ENCODE measurements at regions not wholly inside any gene's neighbourhood (a gene's known extent, or its start where the extent isn't known, plus 50 kb on each side); places are given as distances from the start of the nearest gene placed in this dataset.

DNA sequence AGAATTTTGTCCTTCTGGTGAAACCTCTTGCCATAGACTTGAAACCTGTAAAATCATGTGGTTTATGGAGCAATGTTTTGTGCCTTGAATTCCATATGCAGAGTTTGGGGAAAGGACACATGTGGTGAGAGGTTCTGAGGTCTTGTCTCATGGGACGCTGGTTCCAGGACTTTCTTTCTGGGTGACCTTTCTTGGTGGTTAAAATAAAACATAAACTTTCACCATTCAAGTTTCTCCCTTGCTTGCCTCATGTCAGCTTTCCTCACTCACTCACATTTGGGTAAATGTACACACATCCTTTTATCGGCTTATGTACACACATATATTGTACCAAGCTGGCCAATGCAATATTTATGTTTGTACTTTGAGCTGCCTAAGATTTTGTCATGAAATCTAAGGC, 144.9 kb upstream of the CELF2 start:
- no peak for DNase-seq (ENCODE audit: low read depth, low spot score)

DNA sequence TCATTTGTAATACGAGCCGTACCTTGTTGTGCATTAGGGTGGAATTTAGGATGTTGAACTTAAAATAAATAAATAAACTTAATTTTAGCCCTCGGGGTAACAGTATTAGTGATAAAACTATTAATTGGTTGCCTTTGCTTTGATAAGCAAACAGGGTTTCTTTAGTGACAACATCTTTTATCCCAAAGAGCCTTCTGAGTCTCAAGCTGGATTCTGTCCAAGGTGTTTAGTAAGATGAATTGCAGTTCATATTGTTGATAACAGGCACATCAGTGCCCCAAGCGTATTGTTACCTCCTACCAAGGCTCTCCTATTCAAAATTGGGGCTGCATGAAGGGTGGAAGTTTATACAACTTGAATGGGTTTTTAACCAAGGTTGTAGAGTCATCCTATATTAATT, 144.4 kb upstream of the CELF2 start:
- no peak for DNase-seq (ENCODE audit: low read depth, low spot score)

DNA sequence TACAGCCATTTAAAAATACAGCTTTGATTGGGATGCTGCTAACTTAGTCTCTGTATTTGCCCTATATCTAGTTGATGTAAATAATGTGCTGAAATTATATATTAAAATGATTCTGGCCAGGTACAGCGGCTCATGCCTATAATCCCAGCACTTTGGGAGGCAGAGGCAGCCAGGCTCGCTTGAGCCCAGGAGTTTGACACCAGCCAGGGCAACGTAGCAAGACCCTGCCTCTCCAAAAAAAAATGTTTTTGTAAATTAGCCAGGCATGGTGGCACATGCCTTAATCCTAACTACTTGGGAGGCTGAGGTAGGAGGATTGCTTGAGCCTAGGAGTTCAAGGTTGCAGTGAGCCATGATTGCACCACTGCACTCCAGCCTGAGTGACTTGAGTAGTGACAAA, 143.8 kb upstream of the CELF2 start:
- no peak for DNase-seq (ENCODE audit: low read depth, low spot score)

DNA sequence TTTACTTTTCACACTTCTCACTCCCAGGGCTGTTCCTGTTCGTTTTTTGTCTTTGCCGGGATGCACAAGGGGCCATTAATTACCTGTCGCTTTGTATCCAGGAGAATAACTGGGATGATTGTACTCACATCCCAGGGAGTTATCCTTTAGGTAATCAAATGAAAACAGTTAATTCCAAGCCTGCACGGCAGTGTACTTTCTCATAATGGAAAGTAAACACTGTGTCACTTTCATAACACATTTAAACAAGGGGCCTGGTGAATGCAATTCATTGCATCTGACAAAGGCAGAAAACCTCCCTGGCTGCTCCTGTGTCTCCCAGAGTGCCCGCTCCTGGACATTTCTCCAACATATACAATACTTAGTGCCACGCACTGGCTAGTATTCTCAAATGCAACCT, 138.7 kb upstream of the CELF2 start:
- DNase-seq (ENCODE audit: low read depth, low spot score): no peak

DNA sequence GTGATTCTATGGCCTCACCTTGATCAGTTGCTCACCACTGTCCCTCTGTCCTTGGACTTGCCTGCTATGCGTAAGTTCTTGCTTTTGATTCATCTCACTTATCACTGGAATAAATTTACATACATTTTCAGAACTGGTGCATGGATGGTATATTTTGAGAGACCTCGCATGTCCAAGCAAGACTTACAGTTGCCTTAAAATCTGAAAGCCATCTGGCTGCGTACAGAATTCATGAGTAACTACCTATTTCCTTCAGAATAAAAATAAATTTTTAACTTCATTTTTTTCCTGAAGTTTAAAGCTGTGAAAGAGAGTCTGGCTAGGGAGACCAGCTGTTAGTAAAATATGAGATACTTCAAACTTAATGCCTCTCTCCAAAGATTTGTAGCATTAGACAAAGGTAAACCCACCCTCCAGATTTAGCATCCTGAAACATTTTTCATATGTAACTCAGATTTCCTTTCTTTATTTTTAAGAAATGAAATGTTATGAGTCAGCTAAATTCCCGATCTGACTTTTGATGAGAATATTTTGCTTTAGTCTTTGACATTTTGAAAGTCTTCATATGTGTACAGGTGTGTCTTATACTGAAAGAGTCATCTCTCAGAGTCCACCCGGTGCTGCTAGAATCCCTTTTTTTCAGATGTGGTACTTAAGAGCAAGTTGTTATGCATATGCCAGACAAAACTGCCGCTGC, 136.4 kb upstream of the CELF2 start:
- no peak for DNase-seq (ENCODE audit: low read depth, low spot score)

DNA sequence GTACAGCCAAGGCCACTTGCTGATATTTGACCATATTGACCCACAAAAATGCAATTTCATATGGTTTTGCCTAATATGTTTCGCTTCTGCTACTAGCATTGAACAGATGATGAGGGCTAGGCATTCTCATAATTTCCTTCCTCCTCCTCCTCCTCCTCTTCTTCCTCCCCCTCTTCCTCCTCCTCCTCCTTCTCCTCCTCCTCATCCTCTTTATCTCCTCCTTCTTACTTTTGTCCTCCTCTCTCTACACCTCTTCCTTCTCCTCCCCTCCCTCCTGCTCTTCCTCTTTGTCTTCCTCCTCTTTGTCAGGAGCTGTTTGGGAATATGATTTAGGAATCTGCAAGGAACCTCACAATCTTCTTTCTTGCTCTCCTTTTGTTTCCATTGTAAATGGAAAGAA, 133.9 kb upstream of the CELF2 start:
- no peak for DNase-seq (ENCODE audit: low read depth, low spot score)

DNA sequence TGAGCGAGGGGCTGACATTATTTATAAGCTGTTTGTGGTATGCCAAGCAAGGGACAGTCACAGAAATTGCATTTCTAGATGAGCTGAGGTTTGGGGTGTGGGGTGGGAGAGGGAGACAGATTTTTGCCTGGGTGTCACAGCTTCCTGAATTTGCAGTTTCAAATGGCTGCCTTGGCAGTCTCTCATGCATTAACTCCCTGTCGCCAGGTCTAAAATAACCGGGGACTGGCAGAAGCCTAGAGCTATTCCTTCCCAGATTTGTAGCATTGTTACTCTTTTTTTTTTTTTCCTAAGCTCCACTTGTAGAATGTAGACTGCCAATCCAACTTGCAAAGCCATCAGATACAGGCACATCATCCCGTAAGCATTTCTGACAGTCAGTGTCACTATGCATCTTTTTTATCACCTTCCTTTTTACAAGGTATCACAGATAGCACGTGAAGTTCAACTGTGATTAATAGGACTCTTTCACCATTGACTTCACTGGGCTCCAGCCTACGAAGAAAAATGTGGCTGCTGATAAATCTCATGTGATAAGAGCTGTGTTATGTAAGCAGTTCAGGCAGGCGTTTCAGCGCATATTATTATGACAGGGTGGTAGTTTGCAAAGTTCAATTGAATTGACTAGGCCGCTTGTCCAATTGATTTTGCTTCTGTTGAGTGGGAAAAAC, 130.7 kb upstream of the CELF2 start:
- DNase-seq (ENCODE audit: low read depth, low spot score): no peak

DNA sequence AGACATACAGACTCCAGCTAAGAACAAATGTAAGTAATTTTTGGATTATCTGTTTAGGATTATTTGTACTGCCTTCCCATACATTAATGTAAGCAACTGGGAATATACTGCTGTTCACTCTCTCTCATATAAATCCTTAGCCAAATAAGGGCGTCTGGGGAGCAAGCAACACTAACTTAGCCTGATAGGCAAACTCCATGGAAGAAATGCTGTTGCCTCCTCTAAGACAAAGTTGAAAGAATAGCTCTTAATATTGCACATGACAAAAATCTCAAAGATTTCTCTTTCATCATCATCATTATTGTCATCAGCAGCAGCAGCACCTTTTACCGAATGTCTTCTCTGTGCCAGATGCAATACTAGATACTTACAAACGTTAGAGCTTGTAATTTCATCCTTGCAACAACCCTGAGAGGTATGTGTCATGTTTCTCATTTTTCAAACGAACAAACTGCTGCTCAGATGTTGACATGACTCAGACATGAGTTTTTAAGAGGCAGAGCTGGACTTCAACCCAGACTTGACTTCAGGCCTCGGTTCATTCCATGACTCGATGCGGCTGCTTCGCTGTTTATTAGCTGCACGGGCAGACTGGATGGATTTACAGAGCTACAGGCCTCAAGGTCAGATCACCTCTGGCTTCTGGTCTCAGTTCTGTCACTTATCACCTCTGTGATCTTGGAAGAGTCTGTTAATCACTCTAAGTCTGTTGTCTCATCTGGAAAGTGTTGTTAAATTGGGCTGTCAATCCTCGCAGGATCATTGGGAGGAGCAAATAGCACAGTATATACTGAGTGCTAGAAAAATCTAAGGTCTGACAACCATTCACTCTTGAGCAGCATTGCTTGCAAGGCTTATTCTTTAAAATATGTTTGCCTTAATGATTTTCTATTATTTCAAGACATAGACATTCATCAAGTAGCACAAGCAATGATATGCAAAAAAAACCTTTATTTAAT, 126.3 kb upstream of the CELF2 start:
- no peak for DNase-seq (ENCODE audit: low read depth, low spot score)

DNA sequence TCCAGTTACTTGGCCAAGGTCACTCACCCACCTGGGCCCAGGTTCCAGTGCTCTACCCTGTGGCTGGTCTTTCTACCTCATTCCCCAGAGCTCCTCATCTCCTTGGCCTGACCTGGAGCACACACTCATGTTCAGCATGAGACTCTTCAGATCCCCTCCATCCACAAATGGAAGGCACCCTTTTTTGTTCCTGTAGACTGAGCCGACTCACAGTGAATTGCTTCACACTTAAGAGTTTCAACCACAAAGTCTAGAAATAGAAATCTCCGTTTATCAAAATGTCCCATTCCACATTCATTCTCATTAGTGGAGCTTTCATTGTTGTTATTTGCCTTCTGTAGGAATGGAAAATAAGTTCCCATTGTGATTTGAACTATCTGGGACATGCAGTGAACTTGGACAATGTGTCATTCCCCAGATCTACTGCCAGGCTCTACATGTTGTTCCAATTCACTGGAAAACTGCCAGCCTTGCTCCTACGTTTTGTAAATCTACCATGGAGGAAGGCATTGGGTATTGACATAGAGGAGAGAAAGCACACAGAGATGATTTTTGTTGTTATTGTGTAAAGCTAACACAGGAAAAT, 125.3 kb upstream of the CELF2 start:
- DNase-seq (ENCODE audit: low read depth, low spot score): no peak

DNA sequence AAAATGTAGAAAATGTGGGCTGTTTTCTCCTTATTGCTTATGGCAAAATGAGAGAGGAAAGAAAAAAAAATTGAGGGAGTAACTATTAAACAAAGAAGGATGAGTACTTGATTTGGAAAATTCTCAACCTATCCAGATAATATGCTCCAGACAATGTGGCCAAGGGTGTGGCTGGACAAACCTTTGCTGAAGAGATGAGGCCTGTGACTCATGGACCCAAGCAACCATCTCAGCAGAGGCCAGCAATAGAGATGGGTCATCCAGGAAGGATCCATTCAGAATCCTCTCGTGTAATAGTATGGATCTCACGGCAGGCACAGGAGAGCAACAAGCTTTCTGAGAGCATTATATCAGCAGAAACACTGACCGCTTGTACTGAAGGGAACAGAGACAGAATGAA, 120.3 kb upstream of the CELF2 start:
- DNase-seq (ENCODE audit: low read depth, low spot score): no peak

DNA sequence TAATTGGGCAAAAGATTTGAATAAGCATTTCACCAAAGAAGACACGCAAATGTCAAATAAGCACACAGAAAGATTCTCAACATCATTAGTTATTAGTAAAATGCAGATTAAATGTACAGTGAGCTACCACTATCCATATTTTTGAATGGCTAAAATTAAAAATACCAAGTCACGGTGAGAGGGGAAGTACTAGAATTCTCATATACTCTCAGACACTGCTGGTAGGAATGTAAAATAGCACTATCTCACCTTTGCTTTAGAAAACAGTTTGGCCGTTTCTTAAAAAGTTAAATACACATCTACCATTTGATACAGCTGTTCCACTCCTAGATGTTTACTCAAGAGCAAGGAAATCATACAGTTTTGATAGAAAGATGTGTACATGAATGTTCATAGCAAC, 115.8 kb upstream of the CELF2 start:
- no peak for DNase-seq (ENCODE audit: low read depth, low spot score)

DNA sequence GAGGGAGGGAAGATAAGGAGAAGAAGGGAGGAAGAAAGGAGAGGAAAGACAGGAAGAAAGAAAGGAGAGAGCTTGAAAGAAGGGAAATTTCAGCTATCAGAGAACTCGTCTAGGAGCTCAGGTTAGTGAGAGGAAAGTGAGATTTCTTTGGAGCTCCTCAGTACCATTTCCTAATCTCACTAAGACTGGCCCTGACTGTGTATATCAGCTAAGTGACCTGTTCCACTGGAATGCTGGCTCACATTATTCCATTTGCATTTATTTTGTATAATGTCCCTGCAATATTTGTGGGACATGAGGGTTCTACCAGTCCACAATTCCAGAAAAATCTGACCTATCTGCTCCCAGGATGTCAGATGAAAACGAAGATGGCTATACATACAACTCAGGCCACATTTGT, 114.7 kb upstream of the CELF2 start:
- no peak for DNase-seq (ENCODE audit: low read depth, low spot score)

DNA sequence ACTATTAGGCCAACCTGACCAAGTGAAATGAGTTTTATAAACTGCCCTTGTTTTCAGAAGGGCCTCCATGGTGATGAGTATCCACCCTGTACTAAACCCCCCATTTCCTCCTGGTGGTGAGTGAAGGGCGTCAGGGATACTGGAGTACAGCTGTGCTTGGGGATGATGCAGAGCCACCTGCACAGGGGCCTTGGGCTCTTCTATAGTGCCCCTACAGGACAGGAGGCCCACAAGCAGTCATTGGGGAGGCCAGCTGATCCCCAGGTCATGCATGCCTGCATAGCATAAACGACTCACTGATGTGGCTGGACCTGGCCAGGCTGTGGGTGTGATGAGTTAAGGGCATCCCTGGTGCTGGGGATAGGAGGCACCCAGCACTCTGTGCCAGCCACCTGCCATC, 114.1 kb upstream of the CELF2 start:
- no peak for DNase-seq (ENCODE audit: low read depth, low spot score)

DNA sequence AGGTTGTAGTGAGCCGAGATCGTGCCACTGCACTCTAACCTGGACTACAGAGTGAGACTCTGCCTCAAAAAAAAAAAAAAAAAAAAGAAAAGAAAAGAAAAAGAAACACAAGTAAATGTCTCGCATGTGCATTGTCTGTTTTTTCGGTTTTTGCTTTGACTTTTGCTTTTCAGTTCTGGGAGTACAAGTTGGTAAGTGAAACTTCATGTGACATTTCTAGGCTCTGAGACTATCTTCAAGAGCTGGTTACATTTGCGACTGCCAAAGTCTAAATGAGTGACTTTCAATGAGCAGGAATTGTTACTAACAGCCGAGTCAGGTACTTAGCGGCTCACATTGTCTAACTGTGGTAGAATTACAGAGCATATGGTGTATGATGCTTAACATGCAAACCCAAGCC, 107.0 kb upstream of the CELF2 start:
- no peak for DNase-seq (ENCODE audit: low read depth, low spot score)

DNA sequence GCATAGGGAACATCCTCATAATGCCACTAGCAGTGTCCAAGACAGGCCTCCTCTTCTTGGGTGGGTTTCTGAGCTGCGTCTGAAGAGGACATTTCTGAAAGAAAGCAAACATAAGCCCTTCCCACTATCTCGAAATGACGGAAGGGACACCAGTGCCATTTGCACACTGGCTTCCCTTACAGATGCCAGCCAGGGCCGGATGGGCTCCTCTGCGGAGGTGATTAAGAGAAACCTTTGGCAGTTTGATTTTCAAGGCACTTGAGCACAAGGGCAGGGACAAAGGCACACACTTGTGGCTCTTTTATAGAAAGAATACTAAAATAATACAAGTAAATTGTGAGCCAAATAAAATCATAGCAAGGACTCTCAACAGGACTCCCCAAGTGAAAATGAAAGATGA, 106.6 kb upstream of the CELF2 start:
- DNase-seq (ENCODE audit: low read depth, low spot score): no peak

DNA sequence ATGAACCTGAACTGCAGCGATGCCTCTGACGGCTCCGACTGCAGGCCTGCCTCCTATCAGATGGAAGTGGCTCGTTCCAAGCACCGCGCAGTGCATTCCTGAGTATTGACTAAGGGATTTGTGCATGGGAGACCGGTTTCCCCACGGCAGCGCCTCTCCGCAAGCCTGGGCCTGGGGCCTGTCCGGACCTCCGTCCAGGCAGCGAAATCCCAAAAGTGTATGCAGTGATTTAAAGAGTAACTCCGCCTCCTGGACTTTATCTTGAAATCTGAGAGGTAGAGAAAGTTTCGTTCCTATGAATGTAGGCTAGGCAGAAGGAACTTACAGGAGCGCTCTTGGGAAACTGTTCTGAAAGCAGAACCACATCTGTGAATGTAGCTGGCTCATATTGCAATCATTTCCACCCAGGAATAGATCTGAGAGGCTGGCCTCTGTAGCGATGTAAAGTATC, 106.2 kb upstream of the CELF2 start:
- DNase-seq (ENCODE audit: low read depth, low spot score): peak; percentile 35

DNA sequence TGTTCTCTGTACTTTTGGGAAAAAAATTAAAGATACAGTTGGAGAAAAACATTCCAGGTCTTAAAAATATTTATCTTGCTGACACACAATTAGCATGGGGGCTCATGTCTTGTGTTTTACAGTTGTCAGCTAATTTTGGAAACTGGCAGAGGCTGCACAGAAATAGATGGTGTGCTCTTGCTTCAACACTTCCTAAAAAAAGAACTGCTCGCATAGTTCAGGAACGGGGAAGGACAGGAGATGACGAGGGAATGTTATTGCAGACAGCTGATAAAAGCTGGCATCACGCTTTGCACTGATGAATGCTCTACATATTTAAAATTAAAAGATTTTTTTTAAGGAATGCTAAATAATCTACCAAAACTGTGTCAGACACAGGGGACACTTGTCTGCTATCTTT, 103.5 kb upstream of the CELF2 start:
- no peak for DNase-seq (ENCODE audit: low read depth, low spot score)

DNA sequence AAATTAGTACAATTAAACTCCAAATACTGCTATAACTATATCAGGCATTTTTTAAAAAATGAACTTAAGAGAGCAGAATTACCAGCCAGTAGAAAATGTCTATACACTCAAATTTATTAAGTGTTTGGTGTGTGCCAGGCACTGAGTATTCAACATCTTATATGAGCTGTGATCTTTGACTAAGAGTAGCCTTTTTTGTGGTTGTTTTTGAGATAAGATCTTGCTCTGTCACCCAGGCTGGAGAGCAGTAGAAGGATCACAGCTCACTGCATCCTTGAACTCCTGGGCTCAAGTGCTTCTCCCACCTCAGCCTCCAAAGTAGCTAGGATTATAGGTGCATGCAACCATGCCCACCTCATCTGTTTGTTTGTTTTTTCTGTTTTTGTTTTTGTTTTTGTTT, 102.5 kb upstream of the CELF2 start:
- no peak for DNase-seq (ENCODE audit: low read depth, low spot score)

DNA sequence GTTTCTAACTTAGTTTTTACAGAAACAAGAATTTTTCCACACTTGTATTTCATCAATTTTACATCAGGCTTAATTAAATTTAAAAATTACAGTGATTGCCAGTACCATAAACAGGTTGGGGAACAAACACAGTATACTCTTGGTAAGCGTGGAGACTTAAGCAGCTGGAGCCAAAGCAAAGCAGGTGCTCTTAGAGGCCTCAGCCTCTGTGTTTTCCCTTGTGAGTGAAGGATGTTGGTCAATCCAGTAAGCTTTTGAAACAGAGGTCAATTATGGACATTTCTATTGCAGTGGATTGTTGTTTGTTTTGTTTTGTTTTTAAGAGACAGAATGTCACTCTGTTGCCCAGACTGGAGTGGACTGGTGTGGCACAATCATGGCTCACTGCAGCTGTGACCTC, 100.6 kb upstream of the CELF2 start:
- DNase-seq (ENCODE audit: low read depth, low spot score): no peak

DNA sequence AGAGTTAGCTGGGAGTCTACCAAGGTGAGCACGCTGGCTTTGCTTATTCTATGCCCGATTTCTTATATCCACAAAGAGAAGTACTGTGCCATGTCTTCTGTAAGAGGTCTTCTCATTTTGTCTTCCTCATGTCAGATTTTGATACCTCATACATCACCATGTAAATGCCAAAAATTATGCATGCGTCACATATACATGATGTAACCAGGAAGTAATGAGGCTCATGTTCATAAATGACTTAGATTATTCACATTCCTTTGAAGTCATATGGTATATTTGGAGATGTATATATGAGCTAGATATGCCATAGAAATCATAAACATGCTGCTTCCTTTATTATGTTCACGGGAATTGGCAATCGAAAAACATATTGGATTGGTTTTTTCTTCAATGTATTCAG, 97.7 kb upstream of the CELF2 start:
- DNase-seq (ENCODE audit: low read depth, low spot score): no peak

DNA sequence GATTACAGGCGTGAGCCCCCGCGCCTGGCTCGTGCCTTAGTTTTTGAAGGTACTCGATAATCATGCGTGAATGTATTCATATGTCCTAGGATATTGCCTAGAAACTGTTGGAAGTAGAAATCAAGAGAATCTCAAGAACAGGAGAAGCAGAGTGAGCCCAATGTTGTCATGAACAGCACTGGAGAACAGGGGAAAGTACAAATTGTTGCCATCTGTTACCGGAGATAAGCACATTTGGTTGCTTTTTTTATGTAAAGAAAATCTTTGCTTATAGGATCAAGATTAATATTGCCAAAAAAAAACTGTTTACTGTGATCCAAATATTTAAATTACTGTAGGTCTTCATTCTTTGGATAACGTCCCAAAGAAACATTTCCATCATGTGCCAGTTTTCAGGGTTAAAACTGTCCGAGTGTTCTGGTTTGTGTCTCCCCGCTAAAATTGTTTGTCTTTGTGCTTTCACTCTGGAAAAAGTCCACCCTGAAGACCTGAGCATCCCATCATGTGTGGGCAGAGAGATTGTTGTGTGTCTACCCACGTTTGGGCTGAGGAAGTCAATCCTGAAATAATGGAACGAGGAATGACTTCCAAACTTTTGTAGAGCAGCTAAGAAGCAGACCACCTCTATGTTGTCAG, 95.7 kb upstream of the CELF2 start:
- DNase-seq (ENCODE audit: low read depth, low spot score): no peak

All from iPS DF 19.7 (cell line).